H9 (cell line): ENCODE measurements at regions not wholly inside any gene's neighbourhood (a gene's known extent, or its start where the extent isn't known, plus 50 kb on each side); places are given as distances from the start of the nearest gene placed in this dataset.

Source experiments
- DNase-seq: peaks from one replicate; pipeline ENCODE4 v3.0.0-alpha.2; 2017
- H2AFZ ChIP-seq: one replicate; pipeline ENCODE4 v1.6.1; 2013; ENCODE audit warnings: mild to moderate bottlenecking, low read length, control low read depth, moderate library complexity
- H2AK5ac ChIP-seq: 2 replicates; pipeline ENCODE4 v1.6.1; 2013; ENCODE audit warnings: low read length, control low read depth, mixed read lengths; ENCODE audit not compliant: insufficient read length
- H2BK120ac ChIP-seq: one replicate; pipeline ENCODE4 v1.6.1; 2013; ENCODE audit warnings: low read depth, mild to moderate bottlenecking, low read length, control low read depth, inconsistent platforms; ENCODE audit not compliant: poor library complexity, severe bottlenecking
- H2BK12ac ChIP-seq: 2 replicates; pipeline ENCODE4 v1.6.1; 2013; ENCODE audit warnings: low read length, control low read depth, mixed read lengths, low read depth; ENCODE audit not compliant: insufficient read length
- H2BK15ac ChIP-seq: 2 replicates; pipeline ENCODE4 v1.6.1; 2013; ENCODE audit warnings: low read depth, low read length, control low read depth
- H2BK20ac ChIP-seq: one replicate; pipeline ENCODE4 v1.6.1; 2013; ENCODE audit warnings: low read depth, mild to moderate bottlenecking, low read length, control low read depth, inconsistent platforms; ENCODE audit not compliant: poor library complexity, severe bottlenecking
- H2BK5ac ChIP-seq: 2 replicates; pipeline ENCODE4 v1.6.1; 2013; ENCODE audit warnings: low read length, control low read depth, mixed read lengths; ENCODE audit not compliant: insufficient read length
- H3K14ac ChIP-seq: 2 replicates; pipeline ENCODE4 v1.6.1; 2013; ENCODE audit warnings: low read length, control low read depth; ENCODE audit not compliant: insufficient read depth
- H3K18ac ChIP-seq: 2 replicates; pipeline ENCODE4 v1.6.1; 2013; ENCODE audit warnings: low read depth, mild to moderate bottlenecking, mixed read lengths, low read length, control low read depth; ENCODE audit not compliant: insufficient read length
- H3K23ac ChIP-seq: 2 replicates; pipeline ENCODE4 v1.6.1; 2013; ENCODE audit warnings: low read length, control low read depth, mixed read lengths, low read depth; ENCODE audit not compliant: insufficient read length
- H3K23me2 ChIP-seq: 2 replicates; pipeline ENCODE4 v1.6.1; 2013; ENCODE audit warnings: low read depth, mild to moderate bottlenecking, mixed read lengths, low read length, control low read depth; ENCODE audit not compliant: insufficient read length, poor library complexity, severe bottlenecking
- H3K27ac ChIP-seq: 2 replicates; pipeline ENCODE4 v1.5.1; 2013; ENCODE audit warnings: low read length, control low read depth, mixed read lengths, low read depth; ENCODE audit not compliant: insufficient read length
- H3K27me3 ChIP-seq: 2 replicates; pipeline ENCODE4 v1.6.1; 2013; ENCODE audit warnings: low read length, control low read depth, inconsistent platforms; ENCODE audit not compliant: insufficient read depth
- H3K4ac ChIP-seq: 2 replicates; pipeline ENCODE4 v1.6.1; 2013; ENCODE audit warnings: low read depth, mild to moderate bottlenecking, control low read depth, inconsistent platforms, low read length, moderate library complexity
- H3K4me1 ChIP-seq: 2 replicates; pipeline ENCODE4 v1.6.1; 2013; ENCODE audit warnings: low read length, control low read depth, inconsistent platforms; ENCODE audit not compliant: insufficient read depth
- H3K4me2 ChIP-seq: 2 replicates; pipeline ENCODE4 v1.6.1; 2013; ENCODE audit warnings: low read length, control low read depth, mixed read lengths; ENCODE audit not compliant: insufficient read length, insufficient read depth
- H3K56ac ChIP-seq: 2 replicates; pipeline ENCODE4 v1.6.1; 2013; ENCODE audit warnings: low read depth, mild to moderate bottlenecking, mixed read lengths, low read length, control low read depth; ENCODE audit not compliant: insufficient read length
- H3K79me1 ChIP-seq: 2 replicates; pipeline ENCODE4 v1.6.1; 2013; ENCODE audit warnings: low read depth, mild to moderate bottlenecking, moderate library complexity, low read length, control low read depth, inconsistent platforms; ENCODE audit not compliant: insufficient read depth, poor library complexity, severe bottlenecking
- H3K79me2 ChIP-seq: 2 replicates; pipeline ENCODE4 v1.6.1; 2013; ENCODE audit warnings: low read length, control low read depth, inconsistent platforms; ENCODE audit not compliant: insufficient read depth
- H3K9ac ChIP-seq: 2 replicates; pipeline ENCODE4 v1.6.1; 2013; ENCODE audit warnings: low read length, control low read depth, mixed read lengths; ENCODE audit not compliant: insufficient read length; ENCODE audit errors: extremely low read depth
- H3K9me3 ChIP-seq: one replicate; pipeline ENCODE4 v1.6.1; 2013; ENCODE audit warnings: low read depth, low read length, inconsistent platforms; ENCODE audit not compliant: control insufficient read depth
- H3T11ph ChIP-seq: one replicate; pipeline ENCODE4 v1.6.1; 2013; ENCODE audit warnings: mild to moderate bottlenecking, low read length, control low read depth, inconsistent platforms
- H4K20me1 ChIP-seq: one replicate; pipeline ENCODE4 v1.6.1; 2013; ENCODE audit not compliant: control insufficient read depth, insufficient read length, insufficient read depth
- H4K5ac ChIP-seq: 2 replicates; pipeline ENCODE4 v1.6.1; 2013; ENCODE audit warnings: low read depth, mild to moderate bottlenecking, mixed read lengths, low read length, control low read depth; ENCODE audit not compliant: insufficient read length
- H4K8ac ChIP-seq: replicated peaks from 2 replicates; pipeline ENCODE4 v1.6.1; 2013; ENCODE audit warnings: low read length, control low read depth, mixed read lengths, low read depth; ENCODE audit not compliant: insufficient read length
- H4K91ac ChIP-seq: 2 replicates; pipeline ENCODE4 v1.6.1; 2013; ENCODE audit warnings: low read depth, mild to moderate bottlenecking, moderate library complexity, mixed read lengths, low read length, control low read depth; ENCODE audit not compliant: insufficient read length
- H3K27ac Mint-ChIP-seq, 3 experiments: 2 replicates in 2 of 3; 3 replicates in 1 of 3; pipeline ENCODE4 v1.8.0; 2020 to 2021; ENCODE audit warnings: mixed read lengths in 3 of 3, mild to moderate bottlenecking in 1 of 3, moderate library complexity in 1 of 3
- H3K27me3 Mint-ChIP-seq: 2 replicates; pipeline ENCODE4 v1.8.0; 2021; ENCODE audit warnings: low read depth, mild to moderate bottlenecking, moderate library complexity, mixed read lengths
- H3K36me3 Mint-ChIP-seq, 3 experiments: 2 replicates in 2 of 3; 3 replicates in 1 of 3; pipeline ENCODE4 v1.8.0; 2020 to 2021; ENCODE audit warnings: low read depth in 3 of 3, mixed read lengths in 3 of 3; ENCODE audit not compliant: insufficient read depth in 1 of 3
- H3K4me1 Mint-ChIP-seq, 2 experiments: 2 replicates each; pipeline ENCODE4 v1.8.0; 2020; ENCODE audit warnings: mixed read lengths in 2 of 2
- H3K4me3 Mint-ChIP-seq, 2 experiments: 2 replicates in 1 of 2; 3 replicates in 1 of 2; pipeline ENCODE4 v1.8.0; 2020 to 2021; ENCODE audit warnings: mild to moderate bottlenecking in 2 of 2, mixed read lengths in 2 of 2, moderate library complexity in 1 of 2
- H3K9me3 Mint-ChIP-seq, 2 experiments: 2 replicates in 1 of 2; 3 replicates in 1 of 2; pipeline ENCODE4 v1.8.0; 2020; ENCODE audit warnings: mild to moderate bottlenecking in 2 of 2, mixed read lengths in 2 of 2, moderate library complexity in 1 of 2
- CTCF ChIP-seq: fragments of 200-600 bp; sonication (generic); conservative IDR thresholded peaks from 3 replicates; pipeline ENCODE4 v1.8.0; 2021; ENCODE audit warnings: antibody characterized with exemption, mild to moderate bottlenecking
- WGBS: extraction: QIAGEN DNeasy Blood & Tissue Kit; methylation state at CpG from one replicate; pipeline ENCODE4 v1.1.7; 2013; ENCODE audit warnings: missing lambda C conversion rate, low lambda C conversion rate, mixed read lengths; ENCODE audit not compliant: insufficient read length; ENCODE audit errors: extremely low coverage; 5-methylcytosine and 5-hydroxymethylcytosine counted together

- H2BK5ac ChIP-seq = no peak overlapping the region
- no peak overlapping the region for H3K18ac ChIP-seq
- no peak overlapping the region for H3K9ac ChIP-seq
- no peak overlapping the region for H2BK12ac ChIP-seq
- Mint-ChIP-seq H3K36me3 (peaks cover 4 to 12% (median 4%) of the 10 kb centered on the region in 3 experiments; a peak in 6 of 7 replicates), H3K9me3 (peaks cover 2 to 4% of the 10 kb centered on the region in 2 experiments), H3K27ac (no peak overlapping the region), H3K4me3 (no peak overlapping the region), H3K4me1 (peaks cover 0 to 9% of the 10 kb centered on the region in 2 experiments; a peak in 1 of 4 replicates), H3K27me3 (no peaks in the 10 kb centered on the region; the same call in 1 of the 2 replicates)
- no peaks in the 10 kb centered on the region for H4K20me1 ChIP-seq
- no peak for TF ChIP-seq CTCF
- H3K4ac ChIP-seq = no peak overlapping the region
- H4K5ac ChIP-seq = no peak overlapping the region
- no peak overlapping the region for H4K8ac ChIP-seq
- H2AFZ ChIP-seq = no peak overlapping the region
- H4K91ac ChIP-seq = no peak overlapping the region
- no peaks in the 10 kb centered on the region for H3K9me3 ChIP-seq
- H3K23ac ChIP-seq = no peak overlapping the region
- H3K27me3 ChIP-seq = no peaks in the 10 kb centered on the region
- H2AK5ac ChIP-seq = no peak overlapping the region
- no peak overlapping the region for H2BK20ac ChIP-seq
- no peaks in the 10 kb centered on the region for H3K23me2 ChIP-seq
- H3K79me2 ChIP-seq = no peaks in the 10 kb centered on the region
- no peak overlapping the region for H3K27ac ChIP-seq
- H2BK120ac ChIP-seq = no peak overlapping the region
- no peak for DNase-seq
- no peak overlapping the region for H2BK15ac ChIP-seq
- no peak overlapping the region for H3K14ac ChIP-seq
- no peak overlapping the region for H3K56ac ChIP-seq
- H3K4me1 ChIP-seq = no peaks in the 10 kb centered on the region
- WGBS = no CpG with 5 or more reads among the region's 3 CpGs
- no peak overlapping the region for H3K4me2 ChIP-seq
- H3K79me1 ChIP-seq = no peaks in the 10 kb centered on the region
- no peak overlapping the region for H3T11ph ChIP-seq
Measured at GRCh38 chr1:194802572-194802971, 1616.2 kb upstream of the B3GALT2 start.
